ENCODE measurements at regions not wholly inside any gene's neighbourhood (a gene's known extent, or its start where the extent isn't known, plus 50 kb on each side); places are given as distances from the start of the nearest gene placed in this dataset.

DNA sequence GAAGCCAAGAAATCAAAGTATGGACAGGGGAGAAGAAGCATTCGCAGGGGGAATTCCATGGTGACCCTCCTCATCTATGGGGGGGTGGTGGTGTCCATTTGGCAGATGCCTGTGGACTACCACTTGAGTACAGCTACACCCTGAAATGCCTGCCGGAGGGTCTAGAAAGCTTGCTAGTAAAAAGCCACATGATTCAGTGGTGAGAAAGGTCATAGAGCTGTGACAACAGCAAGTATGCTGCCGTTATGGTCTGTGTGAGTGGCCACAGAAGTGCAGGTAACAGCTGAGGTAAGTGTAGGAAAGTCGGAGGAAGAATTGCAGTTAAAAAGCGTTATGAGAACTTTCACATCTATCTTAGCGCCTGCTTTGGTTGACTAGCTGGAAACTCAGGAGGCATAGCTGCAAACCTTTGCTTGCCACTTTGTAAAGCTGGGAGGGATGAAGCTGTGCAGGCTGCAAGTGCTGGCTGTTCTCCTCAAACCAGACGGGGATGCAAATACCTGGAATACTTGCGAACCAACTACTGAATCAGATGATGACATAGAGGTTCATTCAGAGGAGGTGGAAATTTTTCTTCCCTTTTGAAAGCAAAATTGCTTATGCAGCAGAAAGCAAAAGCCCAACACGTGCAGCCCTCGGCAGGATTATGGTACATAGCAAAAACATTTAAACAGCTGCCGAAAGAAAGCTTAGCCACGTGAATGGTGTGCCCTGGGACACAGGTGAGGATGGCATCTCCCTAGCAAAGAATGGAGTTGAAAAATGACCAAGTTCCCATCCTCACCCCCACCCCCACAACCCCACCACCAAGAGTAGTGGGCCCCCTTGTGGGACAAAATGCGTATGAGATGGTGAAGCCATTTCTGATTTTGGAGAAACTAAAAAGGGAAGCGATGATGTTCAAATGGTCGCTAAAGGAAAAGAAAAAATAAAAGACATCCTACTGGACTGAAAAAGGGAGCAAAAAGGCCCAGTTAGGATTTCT, 287.0 kb downstream of the RERGL start:
- TF ChIP-seq, protein P1, sequence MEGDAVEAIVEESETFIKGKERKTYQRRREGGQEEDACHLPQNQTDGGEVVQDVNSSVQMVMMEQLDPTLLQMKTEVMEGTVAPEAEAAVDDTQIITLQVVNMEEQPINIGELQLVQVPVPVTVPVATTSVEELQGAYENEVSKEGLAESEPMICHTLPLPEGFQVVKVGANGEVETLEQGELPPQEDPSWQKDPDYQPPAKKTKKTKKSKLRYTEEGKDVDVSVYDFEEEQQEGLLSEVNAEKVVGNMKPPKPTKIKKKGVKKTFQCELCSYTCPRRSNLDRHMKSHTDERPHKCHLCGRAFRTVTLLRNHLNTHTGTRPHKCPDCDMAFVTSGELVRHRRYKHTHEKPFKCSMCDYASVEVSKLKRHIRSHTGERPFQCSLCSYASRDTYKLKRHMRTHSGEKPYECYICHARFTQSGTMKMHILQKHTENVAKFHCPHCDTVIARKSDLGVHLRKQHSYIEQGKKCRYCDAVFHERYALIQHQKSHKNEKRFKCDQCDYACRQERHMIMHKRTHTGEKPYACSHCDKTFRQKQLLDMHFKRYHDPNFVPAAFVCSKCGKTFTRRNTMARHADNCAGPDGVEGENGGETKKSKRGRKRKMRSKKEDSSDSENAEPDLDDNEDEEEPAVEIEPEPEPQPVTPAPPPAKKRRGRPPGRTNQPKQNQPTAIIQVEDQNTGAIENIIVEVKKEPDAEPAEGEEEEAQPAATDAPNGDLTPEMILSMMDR (conservative IDR thresholded peaks at IDR 0.05) = no peak
- TF ChIP-seq ZFX (IDR thresholded peaks at IDR 0.05) = no peak
